ENCODE measurements at regions not wholly inside any gene's neighbourhood (a gene's known extent, or its start where the extent isn't known, plus 50 kb on each side); places are given as distances from the start of the nearest gene placed in this dataset.

DNA sequence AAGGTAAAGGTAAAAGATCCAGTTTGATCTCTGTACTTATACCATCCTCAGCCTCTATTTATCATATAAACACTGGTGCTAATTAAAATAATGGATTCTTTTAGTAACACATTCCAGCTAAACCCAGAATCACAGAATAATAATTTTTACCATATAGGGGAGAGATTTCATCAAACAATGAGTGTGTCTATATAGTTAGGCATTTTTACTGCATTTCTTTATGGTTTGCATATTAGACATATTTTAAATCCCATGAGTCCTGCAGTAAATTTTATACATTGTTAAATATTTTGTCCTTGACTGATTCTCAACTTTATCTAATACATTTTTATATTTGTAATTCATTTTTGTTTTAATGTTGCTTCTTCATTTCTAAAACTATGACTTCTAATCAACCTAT is 323.7 kb upstream of the AGTR1 start:
- DNase-seq, result no peak
- intact Hi-C loops (cut with DNase I), result no loop called here

DNA sequence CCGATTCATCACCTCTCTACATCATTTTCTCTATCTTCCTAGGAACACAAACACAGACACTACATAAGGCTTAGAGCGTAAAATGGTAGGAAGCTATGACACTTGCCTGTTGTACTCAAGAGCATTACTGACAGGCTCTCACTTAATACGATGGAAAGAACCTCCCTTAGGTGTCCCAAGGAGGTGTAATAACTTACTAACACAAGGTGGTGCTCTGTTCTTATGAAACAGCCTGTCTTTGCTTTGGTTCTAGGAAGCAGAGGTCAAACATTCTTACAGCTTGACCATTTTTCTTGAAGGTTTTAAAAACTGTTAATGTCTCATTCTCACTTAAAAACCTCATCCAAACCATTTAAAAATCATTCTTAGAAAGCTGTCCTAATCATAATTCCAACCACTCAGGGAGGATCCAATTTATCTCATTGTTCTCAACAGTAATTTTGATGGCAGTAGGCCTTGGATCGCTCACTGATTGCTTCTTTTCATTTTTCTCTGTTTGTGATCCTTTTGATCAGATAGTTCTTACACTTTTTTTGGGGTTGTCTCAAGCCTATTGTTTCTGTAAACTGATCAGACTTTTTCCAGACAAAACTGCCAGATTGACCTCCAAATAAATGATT is 317.8 kb upstream of the AGTR1 start:
- 67 to 70% (median 70%) methylated on average over 4 of the region's 4 CpGs for WGBS, 3 donors
- intact Hi-C loops (cut with DNase I), result loop anchor here (5.0 to 10.0 kb wide), 3 partner anchors 342 to 565 kb away; no protein-coding TSS in a partner anchor
- Histone ChIP-seq H3K4me3 (no peak overlapping the region), H3K27ac (no peak overlapping the region), H3K4me1 (no peaks in the 10 kb centered on the region), H3K9me3 (no peaks in the 10 kb centered on the region), H3K27me3 (ENCODE audit: insufficient read depth in 3 of 3, low read length in 2 of 3) (no peaks in the 10 kb centered on the region), H3K36me3 (ENCODE audit: insufficient read depth in 1 of 2, low read depth in 1 of 2) (no peaks in the 10 kb centered on the region)
- TF ChIP-seq, protein P1, sequence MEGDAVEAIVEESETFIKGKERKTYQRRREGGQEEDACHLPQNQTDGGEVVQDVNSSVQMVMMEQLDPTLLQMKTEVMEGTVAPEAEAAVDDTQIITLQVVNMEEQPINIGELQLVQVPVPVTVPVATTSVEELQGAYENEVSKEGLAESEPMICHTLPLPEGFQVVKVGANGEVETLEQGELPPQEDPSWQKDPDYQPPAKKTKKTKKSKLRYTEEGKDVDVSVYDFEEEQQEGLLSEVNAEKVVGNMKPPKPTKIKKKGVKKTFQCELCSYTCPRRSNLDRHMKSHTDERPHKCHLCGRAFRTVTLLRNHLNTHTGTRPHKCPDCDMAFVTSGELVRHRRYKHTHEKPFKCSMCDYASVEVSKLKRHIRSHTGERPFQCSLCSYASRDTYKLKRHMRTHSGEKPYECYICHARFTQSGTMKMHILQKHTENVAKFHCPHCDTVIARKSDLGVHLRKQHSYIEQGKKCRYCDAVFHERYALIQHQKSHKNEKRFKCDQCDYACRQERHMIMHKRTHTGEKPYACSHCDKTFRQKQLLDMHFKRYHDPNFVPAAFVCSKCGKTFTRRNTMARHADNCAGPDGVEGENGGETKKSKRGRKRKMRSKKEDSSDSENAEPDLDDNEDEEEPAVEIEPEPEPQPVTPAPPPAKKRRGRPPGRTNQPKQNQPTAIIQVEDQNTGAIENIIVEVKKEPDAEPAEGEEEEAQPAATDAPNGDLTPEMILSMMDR (IDR thresholded peaks at IDR 0.05), result peak; percentile 46
- no peak for DNase-seq
- peak; percentile 42 to 83 (median 60) for ATAC-seq

More for the DNA sequence above, 323.7 kb upstream of the AGTR1 start:
- Histone ChIP-seq H3K4me1 (no peaks in the 10 kb centered on the region), H3K27ac (no peak overlapping the region), H3K27me3 (ENCODE audit: insufficient read depth in 3 of 3, low read length in 2 of 3) (no peaks in the 10 kb centered on the region), H3K9me3 (no peaks in the 10 kb centered on the region), H3K4me3 (no peak overlapping the region), H3K36me3 (ENCODE audit: insufficient read depth in 1 of 2, low read depth in 1 of 2) (no peaks in the 10 kb centered on the region)
- TF ChIP-seq, protein P1 (IDR thresholded peaks at IDR 0.05), result no peak
- ATAC-seq, result no peak

DNA sequence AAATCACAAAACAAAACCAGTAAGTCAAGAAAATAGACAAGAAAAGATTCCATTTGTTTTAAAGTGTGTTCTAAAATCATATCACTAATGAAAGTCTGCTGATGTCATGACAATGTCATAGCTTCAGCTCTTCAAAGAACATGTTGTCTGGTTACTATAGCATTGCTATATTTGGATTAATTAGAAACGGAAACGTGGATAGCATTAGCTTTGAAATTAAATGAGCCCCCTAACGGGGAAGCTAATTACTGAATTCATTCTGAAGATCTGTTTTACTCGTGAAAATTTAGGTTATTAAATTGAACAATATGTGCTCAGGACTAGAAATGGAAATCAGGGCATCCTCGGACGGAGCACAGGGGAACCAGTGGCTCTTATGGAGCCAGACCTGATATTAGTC is 316.7 kb upstream of the AGTR1 start:
- DNase-seq (no peak), ATAC-seq (no peak)
- WGBS, 3 donors, result 83 to 85% (median 85%) methylated on average over 6 of the region's 6 CpGs
- H3K9me3 ChIP-seq, result no peaks in the 10 kb centered on the region
- intact Hi-C loops (cut with DNase I), result loop anchor here (5.0 to 10.0 kb wide), 2 partner anchors 341 to 564 kb away; no protein-coding TSS in a partner anchor
- no peak overlapping the region for H3K4me3 ChIP-seq
- no peaks in the 10 kb centered on the region for H3K4me1 ChIP-seq
- no peaks in the 10 kb centered on the region for H3K36me3 ChIP-seq (ENCODE audit: insufficient read depth in 1 of 2, low read depth in 1 of 2)
- TF ChIP-seq, protein P1 (IDR thresholded peaks at IDR 0.05), result no peak
- H3K27me3 ChIP-seq (ENCODE audit: insufficient read depth in 3 of 3, low read length in 2 of 3), result no peaks in the 10 kb centered on the region
- H3K27ac ChIP-seq, result no peak overlapping the region

DNA sequence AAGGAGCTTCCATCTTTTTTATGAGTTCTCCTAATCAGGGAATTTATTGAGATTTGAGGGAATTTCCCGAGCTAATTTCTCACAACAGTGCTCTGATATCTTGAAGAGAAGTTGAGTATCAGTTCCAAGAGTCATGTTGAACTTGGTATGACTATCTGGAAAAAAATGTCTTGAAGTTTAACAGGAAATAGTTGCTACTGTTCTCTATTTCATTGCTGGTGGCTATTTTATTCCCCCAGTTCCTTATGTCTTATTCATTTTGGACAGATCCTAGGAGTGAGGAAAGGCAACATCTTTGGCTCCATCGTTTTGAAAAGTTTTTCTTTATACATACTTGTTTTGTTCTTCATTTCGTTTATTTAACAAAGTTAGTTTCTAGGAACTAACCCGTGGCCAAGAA is 307.8 kb upstream of the AGTR1 start:
- Histone ChIP-seq H3K27me3 (ENCODE audit: insufficient read depth in 3 of 3, low read length in 2 of 3) (no peaks in the 10 kb centered on the region), H3K36me3 (ENCODE audit: insufficient read depth in 1 of 2, low read depth in 1 of 2) (no peaks in the 10 kb centered on the region), H3K9me3 (no peaks in the 10 kb centered on the region), H3K27ac (no peak overlapping the region), H3K4me3 (no peak overlapping the region), H3K4me1 (no peaks in the 10 kb centered on the region)
- no peak for ATAC-seq
- WGBS, 3 donors, result 66 to 78% (median 72%) methylated on average over 4 of the region's 4 CpGs
- TF ChIP-seq, protein P1 (IDR thresholded peaks at IDR 0.05), result no peak
- no peak for DNase-seq
- intact Hi-C loops (cut with DNase I), result loop anchor here in 1 of 2 donors (10.0 kb wide), 1 partner anchor 555 kb away; no protein-coding TSS in a partner anchor

DNA sequence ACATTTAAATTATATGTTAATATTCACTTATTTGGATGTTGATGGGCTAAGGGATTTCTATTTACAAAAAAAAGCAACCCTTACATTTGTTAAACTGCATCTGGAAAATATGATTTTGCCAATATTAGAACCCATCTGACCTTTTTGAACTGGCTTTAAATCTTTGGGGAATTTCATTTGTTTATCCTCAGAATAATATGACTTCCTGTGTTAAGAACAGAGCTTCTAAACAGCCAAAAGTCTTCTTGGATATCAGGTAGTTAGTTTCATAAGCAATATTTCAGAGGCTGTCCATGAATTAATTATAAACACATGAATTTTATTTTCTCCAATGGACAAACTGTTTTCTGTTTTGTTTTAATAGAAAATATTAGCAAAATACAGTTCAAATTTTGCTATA is 301.9 kb upstream of the AGTR1 start:
- Histone ChIP-seq H3K36me3 (ENCODE audit: insufficient read depth in 1 of 2, low read depth in 1 of 2) (no peaks in the 10 kb centered on the region), H3K27ac (no peak overlapping the region), H3K4me3 (no peak overlapping the region), H3K27me3 (ENCODE audit: insufficient read depth in 3 of 3, low read length in 2 of 3) (no peaks in the 10 kb centered on the region), H3K4me1 (no peaks in the 10 kb centered on the region), H3K9me3 (no peaks in the 10 kb centered on the region)
- TF ChIP-seq, protein P1 (IDR thresholded peaks at IDR 0.05), result no peak
- no peak for ATAC-seq
- DNase-seq, result no peak
- intact Hi-C loops (cut with DNase I), result no loop called here
